ENCODE measurements at regions not wholly inside any gene's neighbourhood (a gene's known extent, or its start where the extent isn't known, plus 50 kb on each side); places are given as distances from the start of the nearest gene placed in this dataset.

DNA sequence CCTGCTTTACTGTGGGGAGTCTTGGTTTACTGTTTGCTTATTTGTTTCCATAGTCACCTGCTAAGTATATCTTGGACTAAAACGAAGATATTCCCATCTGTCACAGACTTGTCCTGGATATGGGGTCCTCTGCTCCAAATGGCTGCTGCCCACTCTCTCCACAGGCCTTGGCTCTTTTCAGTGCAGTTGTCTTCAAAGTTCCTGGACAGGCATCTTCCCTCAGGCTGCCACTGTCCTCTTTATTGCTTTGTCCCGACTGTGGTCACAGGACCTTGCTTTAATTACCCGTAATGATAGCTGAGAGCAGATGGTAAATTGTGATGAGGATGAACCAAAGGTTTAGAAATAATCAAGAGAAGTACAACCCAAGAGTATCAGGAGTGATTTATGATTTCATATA lies 713.9 kb upstream of the CCDC179 start:
- no peak for DNase-seq
- intact Hi-C loops (cut with micrococcal nuclease) = no loop called here
- H3K36me3 ChIP-seq = no peaks in the 10 kb centered on the region

DNA sequence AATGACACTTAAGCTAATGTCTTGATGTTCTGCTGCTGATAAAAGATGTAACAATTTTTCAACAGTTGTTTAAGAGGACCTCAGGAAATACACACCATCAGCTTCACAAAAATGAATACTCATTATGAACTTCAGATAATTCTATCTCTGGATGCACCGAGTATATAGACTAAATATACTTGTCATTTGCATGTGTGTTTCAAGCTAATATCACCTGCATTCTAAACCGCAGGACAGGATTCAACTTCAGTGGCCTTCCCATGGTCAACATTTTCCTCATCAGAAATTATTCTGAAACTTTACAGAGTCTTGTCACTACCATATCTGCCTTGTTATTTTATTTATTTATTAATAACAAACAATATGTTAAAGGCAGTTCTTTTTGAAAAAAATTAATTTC lies 717.0 kb upstream of the CCDC179 start:
- H3K27me3 ChIP-seq (ENCODE audit: low read depth) = no peaks in the 10 kb centered on the region
- TF ChIP-seq, protein P1, sequence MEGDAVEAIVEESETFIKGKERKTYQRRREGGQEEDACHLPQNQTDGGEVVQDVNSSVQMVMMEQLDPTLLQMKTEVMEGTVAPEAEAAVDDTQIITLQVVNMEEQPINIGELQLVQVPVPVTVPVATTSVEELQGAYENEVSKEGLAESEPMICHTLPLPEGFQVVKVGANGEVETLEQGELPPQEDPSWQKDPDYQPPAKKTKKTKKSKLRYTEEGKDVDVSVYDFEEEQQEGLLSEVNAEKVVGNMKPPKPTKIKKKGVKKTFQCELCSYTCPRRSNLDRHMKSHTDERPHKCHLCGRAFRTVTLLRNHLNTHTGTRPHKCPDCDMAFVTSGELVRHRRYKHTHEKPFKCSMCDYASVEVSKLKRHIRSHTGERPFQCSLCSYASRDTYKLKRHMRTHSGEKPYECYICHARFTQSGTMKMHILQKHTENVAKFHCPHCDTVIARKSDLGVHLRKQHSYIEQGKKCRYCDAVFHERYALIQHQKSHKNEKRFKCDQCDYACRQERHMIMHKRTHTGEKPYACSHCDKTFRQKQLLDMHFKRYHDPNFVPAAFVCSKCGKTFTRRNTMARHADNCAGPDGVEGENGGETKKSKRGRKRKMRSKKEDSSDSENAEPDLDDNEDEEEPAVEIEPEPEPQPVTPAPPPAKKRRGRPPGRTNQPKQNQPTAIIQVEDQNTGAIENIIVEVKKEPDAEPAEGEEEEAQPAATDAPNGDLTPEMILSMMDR (IDR thresholded peaks at IDR 0.05; ENCODE audit: borderline replicate concordance) = no peak
- intact Hi-C loops (cut with micrococcal nuclease) = no loop called here

More for the DNA sequence above, 713.9 kb upstream of the CCDC179 start:
- no peaks in the 10 kb centered on the region for H3K9me3 ChIP-seq (replicated peaks)
- no peak overlapping the region for H3K4me3 ChIP-seq
- no peak overlapping the region for H3K27ac ChIP-seq (replicated peaks)
- no peaks in the 10 kb centered on the region for H3K4me1 ChIP-seq
- TF ChIP-seq, protein P1 (IDR thresholded peaks at IDR 0.05; ENCODE audit: borderline replicate concordance) = no peak
- no peaks in the 10 kb centered on the region for H3K27me3 ChIP-seq (ENCODE audit: low read depth)

DNA sequence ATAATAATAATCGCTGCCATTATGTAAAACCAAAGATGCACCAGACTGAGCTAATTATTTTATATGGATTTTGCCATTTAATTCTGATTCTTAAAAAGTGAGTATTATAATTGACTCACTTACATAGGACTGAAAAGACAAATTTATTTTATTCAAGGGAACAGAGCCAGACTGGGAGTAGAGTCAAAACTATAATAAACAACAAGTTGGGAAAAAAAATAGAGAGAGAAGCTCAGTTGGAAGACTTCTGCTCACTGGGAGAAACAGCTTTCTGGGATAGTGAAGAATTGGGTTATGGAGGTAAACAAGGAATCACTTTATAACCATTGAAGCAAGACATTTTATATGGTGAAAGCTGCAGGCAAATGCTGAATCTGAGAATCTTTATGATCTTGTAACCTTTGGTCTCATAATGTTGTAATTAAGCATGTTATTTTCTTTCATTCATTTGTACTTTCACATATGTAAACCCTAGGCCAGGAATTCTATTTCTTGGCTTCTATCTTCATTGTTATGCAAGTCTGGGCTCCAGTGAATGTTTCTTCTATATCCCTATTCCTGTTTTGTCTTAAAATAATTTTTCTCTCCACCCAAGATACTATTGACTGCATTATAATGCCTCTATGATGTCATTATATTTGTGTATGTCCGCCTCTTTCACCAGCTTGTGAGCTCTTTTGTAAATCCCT lies 725.3 kb upstream of the CCDC179 start:
- Histone ChIP-seq H3K4me1 (no peaks in the 10 kb centered on the region), H3K36me3 (no peaks in the 10 kb centered on the region), H3K4me3 (no peak overlapping the region), H3K9me3 (replicated peaks) (no peaks in the 10 kb centered on the region), H3K27me3 (ENCODE audit: low read depth) (no peaks in the 10 kb centered on the region), H3K27ac (replicated peaks) (no peak overlapping the region)
- TF ChIP-seq, protein P1 (IDR thresholded peaks at IDR 0.05; ENCODE audit: borderline replicate concordance) = no peak
- DNase-seq = no peak
- intact Hi-C loops (cut with micrococcal nuclease) = no loop called here

More for the DNA sequence above, 717.0 kb upstream of the CCDC179 start:
- Histone ChIP-seq H3K4me3 (no peak overlapping the region), H3K9me3 (replicated peaks) (no peaks in the 10 kb centered on the region), H3K36me3 (no peaks in the 10 kb centered on the region), H3K27ac (replicated peaks) (no peak overlapping the region), H3K4me1 (no peaks in the 10 kb centered on the region)
- no peak for DNase-seq

DNA sequence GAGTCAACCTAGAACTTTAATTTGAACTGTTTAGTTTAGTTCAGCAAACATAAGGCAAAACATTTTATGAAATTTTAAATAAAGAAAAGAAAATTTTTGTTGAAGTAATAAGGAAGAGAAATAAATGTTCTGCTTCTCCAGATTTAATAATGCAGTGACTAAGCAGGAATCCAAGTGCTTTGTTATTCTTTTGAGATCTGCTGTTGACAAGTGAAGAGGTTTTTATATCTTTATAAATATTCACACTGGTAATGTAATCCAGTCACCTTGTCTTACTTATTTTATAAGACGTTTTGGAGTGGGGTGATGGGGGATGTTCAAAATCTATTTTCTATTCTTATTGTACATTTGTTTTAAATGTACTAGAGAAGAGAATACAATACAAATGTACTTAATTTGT lies 725.9 kb upstream of the CCDC179 start:
- H3K4me3 ChIP-seq = no peak overlapping the region
- no peak for DNase-seq
- intact Hi-C loops (cut with micrococcal nuclease) = no loop called here
- H3K9me3 ChIP-seq (replicated peaks) = no peaks in the 10 kb centered on the region
- no peak overlapping the region for H3K27ac ChIP-seq (replicated peaks)
- H3K27me3 ChIP-seq (ENCODE audit: low read depth) = no peaks in the 10 kb centered on the region
- H3K4me1 ChIP-seq = no peaks in the 10 kb centered on the region
- H3K36me3 ChIP-seq = no peaks in the 10 kb centered on the region
- TF ChIP-seq, protein P1 (IDR thresholded peaks at IDR 0.05; ENCODE audit: borderline replicate concordance) = no peak

DNA sequence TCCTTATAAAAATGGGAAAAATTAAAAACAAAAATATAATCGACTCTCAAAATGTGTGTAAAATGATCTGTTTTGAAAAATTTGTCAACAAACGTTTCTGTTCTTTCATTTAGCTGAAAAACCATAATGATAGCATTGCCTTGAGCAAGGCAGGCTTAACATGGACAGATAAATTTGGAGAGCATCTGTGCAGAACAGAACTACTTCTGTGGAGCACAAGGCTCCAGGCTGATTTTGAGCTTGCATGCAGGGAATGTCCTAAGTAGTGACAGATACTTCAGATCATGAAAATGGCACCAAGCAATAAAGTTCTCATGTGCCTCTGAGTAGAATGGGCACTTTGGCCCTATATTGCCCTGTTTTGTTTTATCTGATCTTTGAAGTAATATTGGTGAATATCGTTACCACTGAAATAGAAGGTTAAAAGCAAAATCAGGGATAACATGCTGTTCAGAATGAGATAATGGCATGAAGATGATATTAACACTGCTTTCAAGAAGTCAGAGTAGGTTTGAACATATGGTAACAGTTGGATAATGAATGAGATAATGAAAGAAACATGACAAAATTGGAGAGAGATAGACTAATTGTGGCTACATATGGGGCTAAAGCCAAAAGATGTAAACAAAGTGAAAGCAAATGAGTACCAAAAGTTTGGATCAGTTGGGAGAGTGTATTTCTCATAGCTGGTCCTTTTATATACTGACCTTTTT lies 730.5 kb upstream of the CCDC179 start:
- no peaks in the 10 kb centered on the region for H3K27me3 ChIP-seq (ENCODE audit: low read depth)
- intact Hi-C loops (cut with micrococcal nuclease) = no loop called here
- H3K9me3 ChIP-seq (replicated peaks) = no peaks in the 10 kb centered on the region
- no peaks in the 10 kb centered on the region for H3K36me3 ChIP-seq
- DNase-seq = no peak
- H3K4me1 ChIP-seq = no peaks in the 10 kb centered on the region
- TF ChIP-seq, protein P1 (IDR thresholded peaks at IDR 0.05; ENCODE audit: borderline replicate concordance) = no peak
- H3K27ac ChIP-seq (replicated peaks) = no peak overlapping the region
- H3K4me3 ChIP-seq = no peak overlapping the region
